ENCODE measurements at regions not wholly inside any gene's neighbourhood (a gene's known extent, or its start where the extent isn't known, plus 50 kb on each side); places are given as distances from the start of the nearest gene placed in this dataset.

DNA sequence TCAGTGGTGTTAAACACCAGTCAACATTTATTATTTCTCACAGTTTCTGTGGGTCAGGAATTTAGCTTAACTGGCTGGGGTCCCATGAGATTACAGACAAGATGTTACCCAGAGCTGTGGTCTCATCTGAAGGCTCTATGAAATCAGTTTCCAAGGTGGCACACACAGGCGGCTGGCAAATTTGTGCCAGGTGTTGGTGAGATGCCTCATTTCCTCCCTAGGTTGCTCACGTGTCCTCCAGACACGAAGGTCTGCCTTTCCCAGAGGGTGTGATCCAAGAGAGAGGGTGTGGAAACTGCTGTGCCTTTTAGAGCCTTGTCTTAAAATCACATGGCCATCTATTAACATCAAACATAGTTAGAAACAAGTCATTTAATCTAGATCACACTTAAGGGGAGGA, 209.0 kb downstream of the JCAD start:
- H3K36me3 ChIP-seq, result no peaks in the 10 kb centered on the region
- DNase-seq (no peak), ATAC-seq (no peak)
- H3K4me3 ChIP-seq, result no peak overlapping the region
- H3K27ac ChIP-seq, result no peak overlapping the region
- H3K4me1 ChIP-seq, result peaks cover 3 to 17% of the 10 kb centered on the region in 2 donors
- H3K27me3 ChIP-seq, result no peaks in the 10 kb centered on the region
- intact Hi-C loops (cut with DNase I), result loop anchor here in 1 of 2 donors (10.0 kb wide), 1 partner anchor 116 kb away; no protein-coding TSS in a partner anchor
- TF ChIP-seq, protein P1, sequence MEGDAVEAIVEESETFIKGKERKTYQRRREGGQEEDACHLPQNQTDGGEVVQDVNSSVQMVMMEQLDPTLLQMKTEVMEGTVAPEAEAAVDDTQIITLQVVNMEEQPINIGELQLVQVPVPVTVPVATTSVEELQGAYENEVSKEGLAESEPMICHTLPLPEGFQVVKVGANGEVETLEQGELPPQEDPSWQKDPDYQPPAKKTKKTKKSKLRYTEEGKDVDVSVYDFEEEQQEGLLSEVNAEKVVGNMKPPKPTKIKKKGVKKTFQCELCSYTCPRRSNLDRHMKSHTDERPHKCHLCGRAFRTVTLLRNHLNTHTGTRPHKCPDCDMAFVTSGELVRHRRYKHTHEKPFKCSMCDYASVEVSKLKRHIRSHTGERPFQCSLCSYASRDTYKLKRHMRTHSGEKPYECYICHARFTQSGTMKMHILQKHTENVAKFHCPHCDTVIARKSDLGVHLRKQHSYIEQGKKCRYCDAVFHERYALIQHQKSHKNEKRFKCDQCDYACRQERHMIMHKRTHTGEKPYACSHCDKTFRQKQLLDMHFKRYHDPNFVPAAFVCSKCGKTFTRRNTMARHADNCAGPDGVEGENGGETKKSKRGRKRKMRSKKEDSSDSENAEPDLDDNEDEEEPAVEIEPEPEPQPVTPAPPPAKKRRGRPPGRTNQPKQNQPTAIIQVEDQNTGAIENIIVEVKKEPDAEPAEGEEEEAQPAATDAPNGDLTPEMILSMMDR (IDR thresholded peaks at IDR 0.05), result no peak
- H3K9me3 ChIP-seq, result no peaks in the 10 kb centered on the region

DNA sequence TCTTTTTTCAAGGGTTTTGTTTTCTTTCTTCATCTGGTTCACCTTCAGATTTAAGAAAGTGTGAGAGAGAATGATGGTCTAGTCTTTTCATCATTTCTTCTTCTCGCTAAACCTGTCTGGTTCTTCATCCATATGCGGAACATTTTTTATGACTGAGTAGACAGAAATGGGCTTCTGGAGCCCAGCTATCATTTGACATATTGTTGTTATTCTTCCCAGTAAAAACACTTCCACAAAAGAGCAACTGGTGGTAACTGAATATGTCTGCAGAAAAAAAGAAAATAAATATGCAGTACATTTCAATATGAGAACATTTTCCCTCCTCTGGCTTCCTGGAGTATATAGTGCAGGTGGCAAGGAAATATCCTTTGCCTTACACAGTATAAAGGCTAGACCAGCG, 209.5 kb downstream of the JCAD start:
- Histone ChIP-seq H3K9me3 (no peaks in the 10 kb centered on the region), H3K4me1 (peaks cover 3 to 17% of the 10 kb centered on the region in 2 donors), H3K4me3 (no peak overlapping the region), H3K27me3 (no peaks in the 10 kb centered on the region), H3K27ac (peak overlapping the region; percentile 62 to 65), H3K36me3 (no peaks in the 10 kb centered on the region)
- intact Hi-C loops (cut with DNase I), result loop anchor here in 1 of 2 donors (10.0 kb wide), 1 partner anchor 115 kb away; no protein-coding TSS in a partner anchor
- ATAC-seq (no peak), DNase-seq (no peak)
- TF ChIP-seq, protein P1 (IDR thresholded peaks at IDR 0.05), result no peak

DNA sequence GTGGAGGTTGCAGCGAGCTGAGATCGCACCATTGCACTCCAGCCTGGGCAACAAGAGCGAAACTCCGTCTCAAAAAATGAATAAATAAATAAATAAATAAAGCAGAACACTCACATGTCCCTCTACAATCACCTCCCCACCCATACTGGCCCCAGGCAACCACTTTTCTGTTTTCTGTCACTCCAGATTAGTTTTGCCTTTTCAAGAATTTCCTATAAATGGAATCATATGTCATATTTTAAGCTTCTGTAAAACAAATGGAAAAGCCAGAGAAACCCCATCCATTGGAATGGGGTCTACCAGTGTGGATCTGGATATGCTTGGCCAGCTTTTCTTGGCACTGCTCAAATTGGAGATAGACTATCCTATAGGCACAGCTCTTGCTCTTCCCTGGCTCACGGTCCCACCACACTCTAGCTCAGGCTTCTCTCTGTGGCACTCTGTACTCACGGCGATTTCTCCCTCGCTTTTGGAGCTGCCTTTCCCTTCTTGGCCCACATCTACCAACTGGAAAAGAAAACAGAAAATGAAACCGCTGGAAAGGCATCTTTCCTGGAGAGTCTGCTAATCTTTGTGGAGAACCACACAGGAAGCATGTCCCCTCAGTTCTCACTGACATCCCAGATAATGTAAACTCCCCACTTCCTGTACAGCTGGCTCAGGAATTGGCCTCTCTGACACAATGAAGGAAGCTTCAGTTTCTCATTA, 210.1 kb downstream of the JCAD start:
- intact Hi-C loops (cut with DNase I), result no loop called here
- Histone ChIP-seq H3K9me3 (no peaks in the 10 kb centered on the region), H3K4me1 (peaks cover 3 to 17% of the 10 kb centered on the region in 2 donors), H3K36me3 (no peaks in the 10 kb centered on the region), H3K4me3 (no peak overlapping the region), H3K27ac (peak overlapping the region; percentile 62 to 65), H3K27me3 (no peaks in the 10 kb centered on the region)
- DNase-seq (peak in 1 of 4 donors; percentile 74), ATAC-seq (peak; percentile 56)
- TF ChIP-seq, protein P1 (IDR thresholded peaks at IDR 0.05), result no peak

DNA sequence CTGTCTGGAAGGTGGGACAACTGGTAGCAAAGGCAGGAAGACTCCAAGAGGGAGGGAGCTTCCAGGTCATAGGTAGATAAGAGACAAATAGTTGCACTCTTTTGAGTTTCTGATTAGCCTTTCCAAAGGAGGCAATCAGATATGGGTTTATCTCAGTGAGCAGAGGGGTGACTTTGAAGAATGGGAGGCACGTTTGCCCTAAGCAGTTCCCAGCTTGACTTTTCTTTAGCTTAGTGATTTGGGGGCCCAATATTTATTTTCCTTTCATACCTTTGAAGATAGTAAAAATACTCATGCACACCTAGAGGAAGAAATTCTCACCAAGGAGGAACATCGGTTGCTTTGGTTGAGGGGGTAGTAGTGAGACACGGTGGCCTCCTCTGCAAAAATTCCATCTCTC, 212.1 kb upstream of the SVIL start:
- no peaks in the 10 kb centered on the region for H3K36me3 ChIP-seq
- no peak for ATAC-seq
- peaks cover 3 to 17% of the 10 kb centered on the region in 2 donors for H3K4me1 ChIP-seq

DNA sequence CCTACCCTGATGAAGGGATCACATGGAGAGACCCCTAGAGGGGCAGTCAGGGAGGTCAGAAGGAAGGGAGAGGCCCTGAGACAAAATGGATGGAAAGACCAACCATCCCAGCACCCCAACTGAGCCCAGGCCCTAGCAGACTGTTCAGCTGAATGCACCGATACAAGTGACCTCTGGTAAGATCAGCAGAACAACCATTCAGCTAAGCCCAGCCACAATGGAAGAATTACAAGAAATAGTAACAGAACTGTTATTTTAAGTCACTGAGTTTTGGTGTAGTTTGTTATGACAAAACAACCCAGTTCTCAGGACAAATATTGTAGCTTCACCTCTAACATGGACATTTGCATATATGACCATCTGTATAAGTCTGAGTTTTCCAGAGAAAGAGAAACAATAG, 210.4 kb upstream of the SVIL start:
- DNase-seq (no peak), ATAC-seq (no peak)
- intact Hi-C loops (cut with DNase I), result no loop called here
- H3K27me3 ChIP-seq, result no peaks in the 10 kb centered on the region
- no peaks in the 10 kb centered on the region for H3K36me3 ChIP-seq
- H3K9me3 ChIP-seq, result no peaks in the 10 kb centered on the region
- TF ChIP-seq, protein P1 (IDR thresholded peaks at IDR 0.05), result no peak
- H3K27ac ChIP-seq, result no peak overlapping the region
- peaks cover 6 to 14% of the 10 kb centered on the region in 2 donors for H3K4me1 ChIP-seq
- H3K4me3 ChIP-seq, result no peak overlapping the region

More for the DNA sequence above, 212.1 kb upstream of the SVIL start:
- intact Hi-C loops (cut with DNase I), result no loop called here
- Histone ChIP-seq H3K4me3 (no peak overlapping the region), H3K27me3 (no peaks in the 10 kb centered on the region), H3K27ac (no peak overlapping the region), H3K9me3 (no peaks in the 10 kb centered on the region)
- TF ChIP-seq, protein P1 (IDR thresholded peaks at IDR 0.05), result no peak
- DNase-seq, result no peak
